ENCODE measurements at regions not wholly inside any gene's neighbourhood (a gene's known extent, or its start where the extent isn't known, plus 50 kb on each side); places are given as distances from the start of the nearest gene placed in this dataset.
"Not testable (repeated sequence)": the region's sequence is repeated elsewhere in the genome, so short reads cannot be mapped to it uniquely, and the experiment has no call there.

GRCh38 chr5:21424907-21425306 lies 1428.2 kb downstream of the CDH12 start:
- intact Hi-C loops (cut with DNase I) = no loop called here

GRCh38 chr5:21419383-21419782 lies 1431.4 kb upstream of the CDH18 start:
- intact Hi-C loops (cut with DNase I) = no loop called here
- no peak for DNase-seq

More at GRCh38 chr5:21424907-21425306, 1428.2 kb downstream of the CDH12 start:
- DNase-seq = no peak

GRCh38 chr5:21402089-21402488 lies 1414.1 kb upstream of the CDH18 start:
- intact Hi-C loops (cut with DNase I); DNase-seq: not testable (repeated sequence)

GRCh38 chr5:21398511-21398910 lies 1410.5 kb upstream of the CDH18 start:
- intact Hi-C loops (cut with DNase I) = no loop called here
- no peak for DNase-seq

GRCh38 chr5:21397693-21398092 lies 1409.7 kb upstream of the CDH18 start:
- intact Hi-C loops (cut with DNase I) = no loop called here

GRCh38 chr5:21391506-21391905 lies 1403.5 kb upstream of the CDH18 start:
- intact Hi-C loops (cut with DNase I) = no loop called here
- DNase-seq = peak in 1 of 42 donors; percentile 4

More at GRCh38 chr5:21397693-21398092, 1409.7 kb upstream of the CDH18 start:
- DNase-seq = no peak

GRCh38 chr5:21360754-21361153 lies 1372.8 kb upstream of the CDH18 start:
- intact Hi-C loops (cut with DNase I); DNase-seq: not testable (repeated sequence)

GRCh38 chr5:21341948-21342261 lies 1353.9 kb upstream of the CDH18 start:
- intact Hi-C loops (cut with DNase I) = not testable (repeated sequence)
- DNase-seq = peak in 2 of 42 donors; percentile 9 to 17

GRCh38 chr5:21341203-21341947 lies 1353.4 kb upstream of the CDH18 start:
- peak in 3 of 42 donors; percentile 9 to 72 (median 51) for DNase-seq

GRCh38 chr5:21340233-21340632 lies 1352.2 kb upstream of the CDH18 start:
- intact Hi-C loops (cut with DNase I); DNase-seq: not testable (repeated sequence)

More at GRCh38 chr5:21341203-21341947, 1353.4 kb upstream of the CDH18 start:
- intact Hi-C loops (cut with DNase I) = not testable (repeated sequence)

- intact Hi-C loops (cut with DNase I); DNase-seq: not testable (repeated sequence)
These were observed 1348.5 kb upstream of the CDH18 start for GRCh38 chr5:21336478-21336877.

GRCh38 chr5:21315376-21315775 lies 1327.4 kb upstream of the CDH18 start:
- intact Hi-C loops (cut with DNase I); DNase-seq: not testable (repeated sequence)

- intact Hi-C loops (cut with DNase I); DNase-seq: not testable (repeated sequence)
These were observed 1313.2 kb upstream of the CDH18 start for GRCh38 chr5:21301205-21301604.

GRCh38 chr5:21274361-21274760 lies 1286.4 kb upstream of the CDH18 start:
- intact Hi-C loops (cut with DNase I) = not testable (repeated sequence)
- DNase-seq = peak in 1 of 42 donors; percentile 8

- intact Hi-C loops (cut with DNase I) = no loop called here
- no peak for DNase-seq
These were observed 1275.4 kb upstream of the CDH18 start for GRCh38 chr5:21263361-21263760.

GRCh38 chr5:21254161-21254560 lies 1266.2 kb upstream of the CDH18 start:
- no peak for DNase-seq
- intact Hi-C loops (cut with DNase I) = no loop called here

- intact Hi-C loops (cut with DNase I) = no loop called here
- DNase-seq = no peak
These were observed 1257.0 kb upstream of the CDH18 start for GRCh38 chr5:21244982-21245381.

GRCh38 chr5:21238786-21239185 lies 1250.8 kb upstream of the CDH18 start:
- intact Hi-C loops (cut with DNase I) = no loop called here
- no peak for DNase-seq

GRCh38 chr5:21237461-21237860 lies 1249.5 kb upstream of the CDH18 start:
- intact Hi-C loops (cut with DNase I) = no loop called here
- DNase-seq = no peak

GRCh38 chr5:21236971-21237427 lies 1249.0 kb upstream of the CDH18 start:
- DNase-seq = no peak
- intact Hi-C loops (cut with DNase I) = no loop called here

- no peak for DNase-seq
- intact Hi-C loops (cut with DNase I) = no loop called here
These were observed 1248.1 kb upstream of the CDH18 start for GRCh38 chr5:21236104-21236503.
